Right ventricle myocardium superior (tissue), 1 donor: ENCODE measurements at regions not wholly inside any gene's neighbourhood (a gene's known extent, or its start where the extent isn't known, plus 50 kb on each side); places are given as distances from the start of the nearest gene placed in this dataset.
"Not testable (repeated sequence)": the region's sequence is repeated elsewhere in the genome, so short reads cannot be mapped to it uniquely, and the experiment has no call there.

Experiments used
- ATAC-seq: fragments of 200-7000 bp; cut with Tn5 transposase; one replicate; pipeline ENCODE4 v1.9.1; 2020; ENCODE audit warnings: mild to moderate bottlenecking; ENCODE audit not compliant: poor library complexity
- DNase-seq: peaks from one replicate; pipeline ENCODE4 v3.0.0-alpha.2; 2020
- intact Hi-C: fragments of 100-400 bp; cut with DNase I; formaldehyde crosslinking; loops from one replicate; pipeline ENCODE4 v1.11.2; 2022
- donor health status: DM: no; HTN: yes; CAD: no; lungs with severe emphysema.

GRCh38 chr7:89606511-89606910 lies 547.8 kb upstream of the STEAP1 start:
- no peak for DNase-seq
- no peak for ATAC-seq
- intact Hi-C loops = no loop called here

DNA sequence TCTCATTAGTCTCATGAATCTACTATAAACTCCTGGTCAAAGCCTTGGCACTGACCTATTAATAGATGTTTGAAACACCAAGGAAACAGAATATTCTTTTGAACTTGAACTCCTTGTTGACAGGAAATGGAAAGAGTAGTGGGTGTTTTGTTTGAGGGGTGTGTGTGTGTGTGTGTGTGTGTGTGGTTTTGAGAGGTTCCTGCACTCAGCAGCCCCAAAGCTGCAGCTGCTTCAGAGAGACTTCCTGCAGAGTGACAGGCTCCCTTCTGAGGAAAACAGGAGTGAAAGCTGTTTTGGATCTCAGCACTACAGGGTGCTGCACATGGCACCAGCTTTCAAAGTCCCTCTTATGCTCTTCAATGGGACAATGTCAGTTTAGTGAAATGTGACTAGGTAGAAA lies 546.5 kb upstream of the STEAP1 start:
- intact Hi-C loops = no loop called here
- no peak for ATAC-seq
- no peak for DNase-seq

DNA sequence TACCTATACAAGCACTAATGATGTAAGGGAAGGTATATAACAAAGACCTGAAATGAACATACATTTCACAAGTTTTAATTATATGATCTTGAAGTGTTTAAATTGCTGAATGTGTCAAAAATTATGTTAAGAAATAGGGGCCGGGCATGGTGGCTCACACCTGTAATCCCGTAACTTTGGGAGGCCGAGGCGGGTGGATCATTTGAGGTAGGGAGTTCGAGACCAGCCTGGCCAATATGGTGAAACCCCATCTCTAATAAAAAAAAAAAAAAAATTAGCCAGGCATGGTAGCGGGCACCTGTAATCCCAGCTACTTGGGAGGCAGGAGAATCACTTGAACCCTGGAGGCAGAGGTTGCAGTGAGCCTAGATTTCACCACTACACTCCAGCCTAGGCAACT lies 537.4 kb upstream of the STEAP1 start:
- DNase-seq, intact Hi-C loops, ATAC-seq: not testable (repeated sequence)

DNA sequence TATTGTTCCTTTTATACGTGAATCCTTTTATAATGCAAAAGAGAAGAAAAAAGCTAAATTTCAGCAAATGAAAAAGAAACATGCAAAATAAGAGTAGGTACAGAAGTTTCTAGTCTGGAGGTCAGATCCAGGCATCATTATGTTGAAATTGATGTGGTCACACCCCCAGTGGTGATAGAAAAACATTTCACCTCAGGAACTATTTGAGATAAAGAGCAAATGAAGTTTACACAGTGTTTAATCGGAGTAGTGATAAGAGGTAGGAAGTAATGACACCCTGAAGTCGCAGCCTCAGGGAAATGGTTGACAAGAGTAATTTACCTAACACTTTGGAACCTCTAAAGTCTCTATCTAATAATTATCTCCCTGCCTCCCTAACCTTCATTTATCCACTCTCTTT lies 536.0 kb upstream of the STEAP1 start:
- intact Hi-C loops = no loop called here
- no peak for DNase-seq
- no peak for ATAC-seq

- no peak for DNase-seq
- intact Hi-C loops = no loop called here
- no peak for ATAC-seq
These were observed 532.2 kb upstream of the STEAP1 start for GRCh38 chr7:89621925-89622641.

- intact Hi-C loops = no loop called here
- DNase-seq (no peak), ATAC-seq (peak; percentile 67)
These were observed 531.1 kb upstream of the STEAP1 start for GRCh38 chr7:89623018-89623672.

DNA sequence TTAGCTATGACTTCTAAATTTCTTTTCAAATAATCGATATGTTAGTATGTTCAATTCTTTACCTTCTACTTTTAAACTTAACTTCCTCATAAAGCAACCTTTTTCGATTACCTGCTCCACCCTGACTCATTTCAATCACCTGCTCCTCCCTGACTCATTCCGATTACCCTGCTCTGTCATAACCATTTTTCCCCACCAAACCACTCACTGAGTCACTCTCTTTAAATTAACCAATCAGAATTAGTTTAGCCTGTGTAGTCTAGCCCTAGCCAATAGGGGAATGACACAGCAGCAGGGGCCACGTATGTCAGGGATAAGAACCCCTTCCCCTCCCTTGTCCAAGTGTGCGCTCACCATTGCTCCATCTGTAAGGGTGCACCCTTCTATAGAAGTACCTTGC lies 530.1 kb upstream of the STEAP1 start:
- intact Hi-C loops, DNase-seq, ATAC-seq: not testable (repeated sequence)

DNA sequence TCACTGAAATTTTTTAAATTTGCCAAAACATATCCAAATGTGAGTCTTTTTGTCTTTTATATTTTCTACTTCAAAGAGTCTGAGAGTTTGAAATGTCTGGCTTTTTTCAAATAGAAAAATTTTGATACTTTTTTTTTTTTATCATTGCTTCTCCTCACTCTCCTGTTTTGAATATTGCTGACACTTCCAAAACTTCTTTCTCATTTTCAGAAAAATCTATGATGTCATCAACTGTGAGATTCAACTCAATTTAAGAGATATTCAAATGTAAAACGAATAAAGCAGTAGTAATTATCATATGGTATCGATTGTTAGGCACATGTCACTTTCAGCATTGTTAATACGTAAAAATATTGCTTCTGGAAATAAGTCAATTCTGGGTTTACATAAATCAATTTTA lies 505.8 kb upstream of the STEAP1 start:
- intact Hi-C loops = no loop called here
- DNase-seq (no peak), ATAC-seq (no peak)

GRCh38 chr7:89655946-89656345 lies 498.3 kb upstream of the STEAP1 start:
- no peak for ATAC-seq
- no peak for DNase-seq
- intact Hi-C loops = no loop called here

GRCh38 chr7:89661876-89662275 lies 492.4 kb upstream of the STEAP1 start:
- DNase-seq (no peak), ATAC-seq (no peak)
- intact Hi-C loops = no loop called here

DNA sequence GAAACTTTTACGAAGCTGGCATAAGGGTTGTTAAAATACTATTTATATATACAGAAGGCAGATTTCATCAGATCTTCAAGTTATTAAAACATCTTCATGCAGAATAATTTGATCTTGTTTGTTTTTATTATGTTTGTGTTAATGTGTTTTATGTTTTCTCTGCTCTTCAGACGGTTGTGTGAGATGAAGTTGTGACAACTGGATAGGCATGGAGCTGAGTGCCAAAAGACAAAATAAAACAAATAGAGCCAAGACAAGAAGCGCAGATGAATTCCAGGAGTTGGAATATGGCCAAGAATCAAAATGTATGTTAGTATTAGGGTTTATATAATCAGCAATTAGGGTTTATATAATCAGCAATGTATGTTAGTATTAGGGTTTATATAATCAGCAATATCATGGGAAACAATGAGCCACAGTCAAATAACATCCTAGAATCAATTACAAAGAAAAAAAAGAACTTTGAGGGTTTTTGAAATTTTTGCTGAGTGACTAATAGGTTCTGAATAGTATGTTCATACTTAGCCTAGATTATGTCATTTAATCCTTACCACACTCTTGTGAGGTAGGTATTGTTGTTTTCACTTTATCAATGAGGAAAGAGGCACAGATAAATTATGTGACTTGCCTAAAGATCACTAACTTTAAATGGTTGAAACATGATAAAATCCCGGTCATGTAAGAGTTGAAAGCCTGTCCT lies 488.0 kb upstream of the STEAP1 start:
- DNase-seq = no peak
- no peak for ATAC-seq

GRCh38 chr7:89680161-89680560 lies 474.1 kb upstream of the STEAP1 start:
- no peak for DNase-seq
- intact Hi-C loops = no loop called here
- ATAC-seq = no peak

More for the DNA sequence above, 488.0 kb upstream of the STEAP1 start:
- intact Hi-C loops = no loop called here

DNA sequence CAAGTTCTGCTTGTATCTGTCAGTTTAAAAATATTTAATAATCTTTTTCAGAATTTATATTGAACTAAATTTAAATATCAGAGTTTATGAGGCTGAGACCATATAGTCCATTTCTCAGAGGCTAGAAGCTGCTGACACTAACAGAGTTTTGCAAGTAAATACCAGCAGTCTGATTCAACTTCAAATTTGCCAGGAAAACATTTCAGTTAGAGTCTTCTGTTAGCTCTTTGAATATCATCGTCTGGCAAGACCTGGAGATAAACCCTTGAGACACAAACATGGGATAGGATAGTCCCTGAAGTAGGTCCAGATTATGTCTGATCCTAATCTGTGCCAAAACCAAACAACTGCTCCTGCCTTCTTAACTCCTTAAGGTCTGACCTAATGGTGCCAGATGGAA lies 472.8 kb upstream of the STEAP1 start:
- intact Hi-C loops = no loop called here
- peak; percentile 63 for ATAC-seq
- no peak for DNase-seq

- DNase-seq (no peak), ATAC-seq (no peak)
- intact Hi-C loops = no loop called here
These were observed 469.0 kb upstream of the STEAP1 start for GRCh38 chr7:89685287-89685686.

- intact Hi-C loops = no loop called here
- DNase-seq = no peak
These were observed 467.1 kb upstream of the STEAP1 start for GRCh38 chr7:89687211-89687610.

DNA sequence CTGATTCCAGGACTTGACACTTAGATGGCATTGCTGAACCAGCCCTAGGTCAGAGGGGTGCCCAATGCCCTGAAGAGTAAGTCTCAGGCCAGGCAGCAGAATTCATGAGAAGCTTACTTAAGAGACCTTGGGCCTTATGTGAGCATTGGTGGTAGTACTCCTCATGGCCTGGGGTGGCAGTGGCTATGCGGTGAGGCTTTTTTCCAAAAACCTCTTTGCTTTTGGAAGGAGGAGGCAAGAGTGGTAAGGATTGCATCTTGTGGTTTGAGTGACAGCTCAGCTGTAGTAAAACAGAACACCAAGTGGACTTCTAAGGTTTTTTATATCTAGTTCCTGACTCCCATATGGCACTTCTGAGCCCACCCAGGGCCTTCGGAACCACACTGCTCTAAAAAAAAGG lies 459.0 kb upstream of the STEAP1 start:
- intact Hi-C loops = no loop called here
- DNase-seq = no peak
- no peak for ATAC-seq

More at GRCh38 chr7:89687211-89687610, 467.1 kb upstream of the STEAP1 start:
- no peak for ATAC-seq

DNA sequence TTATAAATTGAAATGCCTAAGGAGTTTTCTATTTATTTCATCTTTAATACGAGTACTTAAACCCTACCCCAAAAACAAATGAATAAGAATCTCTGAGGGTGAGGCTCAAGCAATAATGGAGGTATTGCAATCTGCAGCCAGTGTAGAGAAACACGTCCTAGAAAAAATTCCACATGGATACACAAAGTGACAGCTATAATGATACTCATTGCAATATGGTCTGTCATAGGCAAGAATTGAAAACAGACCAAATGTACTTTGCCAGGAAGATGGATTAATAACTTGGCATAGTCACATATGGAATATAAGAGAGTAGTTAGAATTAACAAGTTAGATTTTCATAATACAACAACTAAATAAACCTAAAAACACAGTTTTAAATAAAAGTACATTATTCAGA lies 440.1 kb upstream of the STEAP1 start:
- DNase-seq = no peak
- intact Hi-C loops = no loop called here
- ATAC-seq = no peak

GRCh38 chr7:89718941-89719340 lies 435.3 kb upstream of the STEAP1 start:
- intact Hi-C loops, DNase-seq, ATAC-seq: not testable (repeated sequence)

GRCh38 chr7:89728481-89728880 lies 425.8 kb upstream of the STEAP1 start:
- intact Hi-C loops = no loop called here
- DNase-seq = no peak
- no peak for ATAC-seq
